Astrocyte (in vitro differentiated cells and primary cell): ENCODE measurements at regions not wholly inside any gene's neighbourhood (a gene's known extent, or its start where the extent isn't known, plus 50 kb on each side); places are given as distances from the start of the nearest gene placed in this dataset.

ENCODE experiments used
- DNase-seq: peaks from one replicate; pipeline ENCODE4 v3.0.0-alpha.2; 2010; ENCODE audit warnings: low read depth
- FAIRE-seq: peaks from 2 replicates; lab custom pipeline; 2011; peaks lifted over from hg19 to GRCh38; lab: Jason Lieb, UNC
- H2AFZ ChIP-seq: 2 replicates; pipeline ENCODE4 v1.6.0; 2012; ENCODE audit warnings: low read depth, low read length, inconsistent platforms
- H3K27ac ChIP-seq: 2 replicates; pipeline ENCODE4 v1.5.1; 2011; ENCODE audit warnings: low read depth, low read length, inconsistent platforms
- H3K27me3 ChIP-seq: 2 replicates; pipeline ENCODE4 v1.6.0; 2011; ENCODE audit warnings: low read length, inconsistent platforms; ENCODE audit not compliant: insufficient read depth
- H3K36me3 ChIP-seq: 2 replicates; pipeline ENCODE4 v1.5.1; 2011; ENCODE audit warnings: low read length, inconsistent platforms; ENCODE audit not compliant: insufficient read depth
- H3K4me1 ChIP-seq: 2 replicates; pipeline ENCODE4 v1.5.1; 2011; ENCODE audit warnings: low read length, inconsistent platforms; ENCODE audit not compliant: insufficient read depth
- H3K4me2 ChIP-seq: 2 replicates; pipeline ENCODE4 v1.6.0; 2012; ENCODE audit warnings: low read length, inconsistent platforms
- H3K4me3 ChIP-seq: 2 replicates; pipeline ENCODE4 v1.5.1; 2011; ENCODE audit warnings: low read depth, mild to moderate bottlenecking, low read length, inconsistent platforms; ENCODE audit not compliant: insufficient read depth
- H3K79me2 ChIP-seq: 2 replicates; pipeline ENCODE4 v1.6.0; 2012; ENCODE audit warnings: mild to moderate bottlenecking, low read length, inconsistent platforms; ENCODE audit not compliant: insufficient read depth
- H3K9ac ChIP-seq: 2 replicates; pipeline ENCODE4 v1.6.0; 2012; ENCODE audit warnings: mild to moderate bottlenecking, low read length, inconsistent platforms
- H3K9me3 ChIP-seq: 2 replicates; pipeline ENCODE4 v1.5.1; 2012; ENCODE audit warnings: low read depth, mild to moderate bottlenecking, low read length, inconsistent platforms; ENCODE audit not compliant: insufficient read depth
- H4K20me1 ChIP-seq: 2 replicates; pipeline ENCODE4 v1.6.0; 2012; ENCODE audit warnings: low read length, inconsistent platforms; ENCODE audit not compliant: insufficient read depth
- H3K27ac Mint-ChIP-seq: one replicate; pipeline ENCODE4 v1.8.0; 2021; ENCODE audit warnings: mild to moderate bottlenecking, mixed read lengths; ENCODE audit not compliant: unreplicated experiment
- H3K27me3 Mint-ChIP-seq: one replicate; pipeline ENCODE4 v1.8.0; 2021; ENCODE audit warnings: low read depth, mixed read lengths; ENCODE audit not compliant: unreplicated experiment
- H3K36me3 Mint-ChIP-seq: one replicate; pipeline ENCODE4 v1.8.0; 2021; ENCODE audit warnings: low read depth, mixed read lengths; ENCODE audit not compliant: unreplicated experiment
- H3K4me1 Mint-ChIP-seq: one replicate; pipeline ENCODE4 v1.8.0; 2021; ENCODE audit warnings: low read depth, mixed read lengths; ENCODE audit not compliant: unreplicated experiment
- H3K4me3 Mint-ChIP-seq: one replicate; pipeline ENCODE4 v1.8.0; 2021; ENCODE audit warnings: mild to moderate bottlenecking, moderate library complexity, mixed read lengths; ENCODE audit not compliant: unreplicated experiment
- H3K9me3 Mint-ChIP-seq: one replicate; pipeline ENCODE4 v1.8.0; 2021; ENCODE audit warnings: mild to moderate bottlenecking, mixed read lengths; ENCODE audit not compliant: unreplicated experiment
- CTCF ChIP-seq: IDR thresholded peaks from 2 replicates; pipeline ENCODE4 v1.5.1; 2011; ENCODE audit warnings: low read depth, mild to moderate bottlenecking, inconsistent platforms, low read length, moderate library complexity; ENCODE audit not compliant: insufficient read depth
- EZH2 ChIP-seq: IDR thresholded peaks from 2 replicates; pipeline ENCODE4 v1.6.1; 2012; ENCODE audit warnings: mild to moderate bottlenecking, low read length, inconsistent platforms; ENCODE audit not compliant: insufficient read depth

- no peaks in the 10 kb centered on the region for H3K36me3 Mint-ChIP-seq
- Histone ChIP-seq H3K4me3 (no peak overlapping the region), H3K36me3 (no peaks in the 10 kb centered on the region), H3K27me3 (no peaks in the 10 kb centered on the region), H4K20me1 (no peaks in the 10 kb centered on the region), H3K4me1 (no peaks in the 10 kb centered on the region), H2AFZ (no peak overlapping the region), H3K79me2 (no peaks in the 10 kb centered on the region), H3K27ac (no peak overlapping the region), H3K9ac (no peak overlapping the region), H3K9me3 (no peaks in the 10 kb centered on the region), H3K4me2 (no peak overlapping the region)
- H3K27me3 Mint-ChIP-seq: no peaks in the 10 kb centered on the region
- H3K9me3 Mint-ChIP-seq: no peaks in the 10 kb centered on the region
- no peak overlapping the region for H3K27ac Mint-ChIP-seq
- no peaks in the 10 kb centered on the region for H3K4me1 Mint-ChIP-seq
- FAIRE-seq (no peak), DNase-seq (no peak)
- no peak overlapping the region for H3K4me3 Mint-ChIP-seq
- TF ChIP-seq EZH2 (no peak), CTCF (no peak)
Measured at GRCh38 chr4:62548765-62549164, 1348.6 kb downstream of the ADGRL3 start.

- Mint-ChIP-seq H3K27ac (no peak overlapping the region), H3K9me3 (no peaks in the 10 kb centered on the region), H3K36me3 (no peaks in the 10 kb centered on the region), H3K4me1 (no peaks in the 10 kb centered on the region), H3K4me3 (no peak overlapping the region), H3K27me3 (no peaks in the 10 kb centered on the region)
- Histone ChIP-seq H3K27ac (no peak overlapping the region), H3K9ac (no peak overlapping the region), H3K9me3 (no peaks in the 10 kb centered on the region), H3K4me3 (no peak overlapping the region), H3K4me2 (no peak overlapping the region), H2AFZ (no peak overlapping the region), H3K27me3 (no peaks in the 10 kb centered on the region), H4K20me1 (no peaks in the 10 kb centered on the region), H3K79me2 (no peaks in the 10 kb centered on the region), H3K4me1 (no peaks in the 10 kb centered on the region), H3K36me3 (no peaks in the 10 kb centered on the region)
- no peak for TF ChIP-seq CTCF
- FAIRE-seq (no peak), DNase-seq (no peak)
Measured at GRCh38 chr4:62548108-62548524, 1348.0 kb downstream of the ADGRL3 start.

GRCh38 chr4:62544428-62544827 is 1344.3 kb downstream of the ADGRL3 start:
- Mint-ChIP-seq H3K4me3 (no peak overlapping the region), H3K36me3 (no peaks in the 10 kb centered on the region), H3K27me3 (no peaks in the 10 kb centered on the region), H3K4me1 (no peaks in the 10 kb centered on the region), H3K27ac (no peak overlapping the region), H3K9me3 (peaks cover 2% of the 10 kb centered on the region)
- no peaks in the 10 kb centered on the region for H3K4me1 ChIP-seq
- DNase-seq (peak; percentile 4), FAIRE-seq (no peak)
- H3K79me2 ChIP-seq: no peaks in the 10 kb centered on the region
- no peaks in the 10 kb centered on the region for H3K36me3 ChIP-seq
- no peak overlapping the region for H3K4me3 ChIP-seq
- H3K27me3 ChIP-seq: no peaks in the 10 kb centered on the region
- no peak overlapping the region for H2AFZ ChIP-seq
- H3K27ac ChIP-seq: no peak overlapping the region
- no peak overlapping the region for H3K9ac ChIP-seq
- H4K20me1 ChIP-seq: no peaks in the 10 kb centered on the region
- no peak overlapping the region for H3K4me2 ChIP-seq
- no peaks in the 10 kb centered on the region for H3K9me3 ChIP-seq
- no peak for TF ChIP-seq EZH2
- no peak for TF ChIP-seq CTCF
